NCI-H2029 (cell line): ENCODE measurements at regions not wholly inside any gene's neighbourhood (a gene's known extent, or its start where the extent isn't known, plus 50 kb on each side); places are given as distances from the start of the nearest gene placed in this dataset.
"Not testable (repeated sequence)": the region's sequence is repeated elsewhere in the genome, so short reads cannot be mapped to it uniquely, and the experiment has no call there.

Experiments used
- DNase-seq: peaks from one replicate; lab custom pipeline; 2025; lab: John Stamatoyannopoulos, UW

- no peak for DNase-seq
Observed at GRCh38 chr7:80082213-80082612, 52.4 kb upstream of the GNAI1 start.

GRCh38 chr7:80078886-80079285, 55.7 kb upstream of the GNAI1 start:
- DNase-seq = no peak

GRCh38 chr7:80078159-80078731, 56.4 kb upstream of the GNAI1 start:
- DNase-seq = peak; percentile 11

- no peak for DNase-seq
Observed at GRCh38 chr7:80070391-80070790, 64.2 kb upstream of the GNAI1 start.

- no peak for DNase-seq
Observed at GRCh38 chr7:80066639-80067038, 68.0 kb upstream of the GNAI1 start.

- no peak for DNase-seq
Observed at GRCh38 chr7:80063834-80064233, 70.8 kb upstream of the GNAI1 start.

- peak; percentile 64 for DNase-seq
Observed at GRCh38 chr7:80060218-80060806, 74.3 kb upstream of the GNAI1 start.

GRCh38 chr7:80057488-80057887, 77.1 kb upstream of the GNAI1 start:
- DNase-seq = no peak

GRCh38 chr7:80054356-80054755, 80.3 kb upstream of the GNAI1 start:
- no peak for DNase-seq

- DNase-seq = peak; percentile 95
Observed at GRCh38 chr7:80053124-80053523, 81.5 kb upstream of the GNAI1 start.

- DNase-seq = peak; percentile 14
Observed at GRCh38 chr7:80047856-80048459, 86.7 kb upstream of the GNAI1 start.

- no peak for DNase-seq
Observed at GRCh38 chr7:80047032-80047431, 87.6 kb upstream of the GNAI1 start.

GRCh38 chr7:80044796-80045195, 89.8 kb upstream of the GNAI1 start:
- DNase-seq = no peak

GRCh38 chr7:80040752-80041151, 93.9 kb upstream of the GNAI1 start:
- DNase-seq = no peak

GRCh38 chr7:80040335-80040734, 94.3 kb upstream of the GNAI1 start:
- DNase-seq = no peak

GRCh38 chr7:80039251-80039884, 95.3 kb upstream of the GNAI1 start:
- no peak for DNase-seq

- DNase-seq = no peak
Observed at GRCh38 chr7:80037689-80038088, 96.9 kb upstream of the GNAI1 start.

GRCh38 chr7:80036107-80036506, 98.5 kb upstream of the GNAI1 start:
- no peak for DNase-seq

- DNase-seq = no peak
Observed at GRCh38 chr7:80028717-80029116, 105.9 kb upstream of the GNAI1 start.

GRCh38 chr7:80027611-80028173, 106.9 kb upstream of the GNAI1 start:
- peak; percentile 21 for DNase-seq

- no peak for DNase-seq
Observed at GRCh38 chr7:80026766-80027165, 107.9 kb upstream of the GNAI1 start.

GRCh38 chr7:80020277-80020676, 114.4 kb upstream of the GNAI1 start:
- DNase-seq = not testable (repeated sequence)

GRCh38 chr7:80019809-80020207, 114.8 kb upstream of the GNAI1 start:
- not testable (repeated sequence) for DNase-seq
